Caco-2 (cell line): ENCODE measurements at regions not wholly inside any gene's neighbourhood (a gene's known extent, or its start where the extent isn't known, plus 50 kb on each side); places are given as distances from the start of the nearest gene placed in this dataset.

Source experiments
- BruUV-seq: library from RNA; stranded (reverse); fragments of 400-500 nt; replicated peaks from 2 replicates; lab custom pipeline; 2021; lab: Mats Ljungman, UMichigan
- CTCF ChIA-PET: fragments of 300-600 bp; sonication (Branson Sonifier 250); formaldehyde crosslinking; loops from one replicate; lab custom pipeline; 2022; ENCODE audit warnings: antibody characterized with exemption; lab: Charles Lee
- POLR2A ChIA-PET: fragments of 300-600 bp; sonication (Branson Sonifier 250); formaldehyde crosslinking; loops from one replicate; lab custom pipeline; 2022; ENCODE audit warnings: antibody characterized with exemption; lab: Charles Lee
- DNase-seq, 2 experiments: peaks; one replicate each; pipeline versions ENCODE4 v3.0.0 to v3.0.0-alpha.2; 2020 to 2022
- H3K27me3 ChIP-seq: replicated peaks from 2 replicates; pipeline ENCODE4 v1.6.0; 2011; ENCODE audit warnings: low read length; ENCODE audit not compliant: control insufficient read depth, insufficient read depth
- H3K36me3 ChIP-seq: 2 replicates; pipeline ENCODE4 v1.5.1; 2011; ENCODE audit warnings: low read length; ENCODE audit not compliant: control insufficient read depth, insufficient read depth
- H3K4me1 ChIP-seq: fragments of 250-450 bp; sonication (Bioruptor Pico); 2 replicates; pipeline ENCODE4 v1.5.1; 2020; ENCODE audit warnings: mild to moderate bottlenecking
- H3K4me3 ChIP-seq: 2 replicates; pipeline ENCODE4 v1.5.1; 2011; ENCODE audit warnings: low read depth, mild to moderate bottlenecking, control low read depth, low read length
- H3K9me3 ChIP-seq: fragments of 250-450 bp; sonication (Bioruptor Pico); 2 replicates; pipeline ENCODE4 v1.5.1; 2020; ENCODE audit warnings: mild to moderate bottlenecking, moderate library complexity
- H3K27ac Mint-ChIP-seq: one replicate; pipeline ENCODE4 v1.8.0; 2022; ENCODE audit warnings: mixed read lengths; ENCODE audit not compliant: unreplicated experiment
- H3K27me3 Mint-ChIP-seq: one replicate; pipeline ENCODE4 v1.8.0; 2022; ENCODE audit warnings: mixed read lengths; ENCODE audit not compliant: insufficient read depth, unreplicated experiment
- H3K36me3 Mint-ChIP-seq: one replicate; pipeline ENCODE4 v1.8.0; 2022; ENCODE audit warnings: mild to moderate bottlenecking, mixed read lengths; ENCODE audit not compliant: insufficient read depth, unreplicated experiment
- H3K4me1 Mint-ChIP-seq: one replicate; pipeline ENCODE4 v1.8.0; 2022; ENCODE audit warnings: low read depth, mixed read lengths; ENCODE audit not compliant: unreplicated experiment
- H3K4me3 Mint-ChIP-seq: one replicate; pipeline ENCODE4 v1.8.0; 2022; ENCODE audit warnings: mild to moderate bottlenecking, moderate library complexity, mixed read lengths; ENCODE audit not compliant: unreplicated experiment
- H3K9me3 Mint-ChIP-seq: one replicate; pipeline ENCODE4 v1.8.0; 2022; ENCODE audit warnings: mixed read lengths; ENCODE audit not compliant: unreplicated experiment
- intact Hi-C: fragments of 100-400 bp; cut with micrococcal nuclease; formaldehyde crosslinking; loops from one replicate; pipeline ENCODE4 v1.10.0; 2022; ENCODE audit not compliant: unreplicated experiment
- TF ChIP-seq, protein P1 (sequence below), 2 experiments: fragments of 200-600 bp in 1 of 2; IDR thresholded peaks; 1 replicate in 1 of 2; 2 replicates in 1 of 2; pipeline versions ENCODE4 v1.5.1 to v1.8.0; 2011 to 2022; ENCODE audit warnings: antibody characterized with exemption in 1 of 2, control low read depth in 1 of 2, inconsistent platforms in 1 of 2, low read depth in 1 of 2, low read length in 1 of 2, mild to moderate bottlenecking in 1 of 2, moderate library complexity in 1 of 2; ENCODE audit not compliant: insufficient read depth in 1 of 2, severe bottlenecking in 1 of 2, unreplicated experiment in 1 of 2

DNA sequence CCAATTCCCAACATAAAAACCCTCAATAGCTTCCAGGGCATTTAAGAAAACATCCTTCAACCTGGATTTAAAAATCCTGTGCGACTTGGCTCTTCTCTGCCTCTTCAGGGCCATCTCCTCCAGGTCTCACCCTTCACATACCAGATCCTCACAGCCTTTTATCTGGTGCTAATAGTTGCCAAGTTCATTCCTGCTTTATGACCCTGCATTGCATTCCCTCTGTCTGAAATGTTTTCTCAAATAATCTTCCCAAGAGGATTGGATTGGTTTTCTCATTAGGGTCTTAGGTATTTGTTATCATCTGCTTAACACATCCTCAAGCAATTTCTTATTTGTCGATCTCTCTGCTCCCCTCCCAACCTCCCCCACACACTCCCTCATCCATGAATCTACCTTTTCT lies 832.0 kb downstream of the GALC start:
- peaks cover 9% of the 10 kb centered on the region for H3K9me3 Mint-ChIP-seq
- H3K27me3 ChIP-seq = no peaks in the 10 kb centered on the region
- no peak for DNase-seq
- H3K4me1 ChIP-seq = no peaks in the 10 kb centered on the region
- no peaks in the 10 kb centered on the region for H3K36me3 Mint-ChIP-seq
- no peak overlapping the region for H3K27ac Mint-ChIP-seq
- BruUV-seq = no TSS peak
- H3K27me3 Mint-ChIP-seq = peaks cover 13% of the 10 kb centered on the region
- ChIA-PET CTCF (no interaction called here), POLR2A (no interaction called here)
- H3K9me3 ChIP-seq = no peaks in the 10 kb centered on the region
- intact Hi-C loops = no loop called here
- H3K4me1 Mint-ChIP-seq = no peaks in the 10 kb centered on the region
- H3K4me3 ChIP-seq = no peak overlapping the region
- H3K4me3 Mint-ChIP-seq = no peak overlapping the region
- TF ChIP-seq, protein P1, sequence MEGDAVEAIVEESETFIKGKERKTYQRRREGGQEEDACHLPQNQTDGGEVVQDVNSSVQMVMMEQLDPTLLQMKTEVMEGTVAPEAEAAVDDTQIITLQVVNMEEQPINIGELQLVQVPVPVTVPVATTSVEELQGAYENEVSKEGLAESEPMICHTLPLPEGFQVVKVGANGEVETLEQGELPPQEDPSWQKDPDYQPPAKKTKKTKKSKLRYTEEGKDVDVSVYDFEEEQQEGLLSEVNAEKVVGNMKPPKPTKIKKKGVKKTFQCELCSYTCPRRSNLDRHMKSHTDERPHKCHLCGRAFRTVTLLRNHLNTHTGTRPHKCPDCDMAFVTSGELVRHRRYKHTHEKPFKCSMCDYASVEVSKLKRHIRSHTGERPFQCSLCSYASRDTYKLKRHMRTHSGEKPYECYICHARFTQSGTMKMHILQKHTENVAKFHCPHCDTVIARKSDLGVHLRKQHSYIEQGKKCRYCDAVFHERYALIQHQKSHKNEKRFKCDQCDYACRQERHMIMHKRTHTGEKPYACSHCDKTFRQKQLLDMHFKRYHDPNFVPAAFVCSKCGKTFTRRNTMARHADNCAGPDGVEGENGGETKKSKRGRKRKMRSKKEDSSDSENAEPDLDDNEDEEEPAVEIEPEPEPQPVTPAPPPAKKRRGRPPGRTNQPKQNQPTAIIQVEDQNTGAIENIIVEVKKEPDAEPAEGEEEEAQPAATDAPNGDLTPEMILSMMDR (IDR thresholded peaks at IDR 0.05; ENCODE audit: insufficient read depth in 1 of 2, low read depth in 1 of 2, low read length in 1 of 2, severe bottlenecking in 1 of 2, unreplicated experiment in 1 of 2) = no peak
- no peaks in the 10 kb centered on the region for H3K36me3 ChIP-seq

DNA sequence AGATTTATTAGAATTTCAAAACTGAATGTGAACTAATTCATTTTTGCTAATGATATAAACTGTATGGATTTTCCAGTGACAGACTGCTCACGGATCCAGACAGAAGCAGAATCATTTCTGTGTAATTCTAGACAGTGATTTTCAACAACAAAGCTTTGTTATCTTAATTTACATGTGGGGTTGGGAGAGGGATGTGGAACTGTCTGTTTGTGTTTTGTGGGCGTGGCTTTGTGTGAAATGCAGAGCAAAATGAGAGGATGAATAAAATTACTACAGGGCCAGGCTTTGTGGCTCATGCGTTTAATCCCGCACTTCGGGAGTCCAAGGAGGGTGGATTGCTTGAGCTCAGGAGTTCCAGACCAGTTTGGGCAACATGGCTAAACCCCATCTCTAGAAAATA lies 834.7 kb downstream of the GALC start:
- Histone ChIP-seq H3K4me3 (no peak overlapping the region), H3K4me1 (no peaks in the 10 kb centered on the region), H3K36me3 (no peaks in the 10 kb centered on the region), H3K27me3 (no peaks in the 10 kb centered on the region), H3K9me3 (no peaks in the 10 kb centered on the region)
- no TSS peak for BruUV-seq
- Mint-ChIP-seq H3K4me1 (no peaks in the 10 kb centered on the region), H3K4me3 (no peak overlapping the region), H3K27ac (no peak overlapping the region), H3K27me3 (peaks cover 7% of the 10 kb centered on the region), H3K9me3 (peaks cover 9% of the 10 kb centered on the region), H3K36me3 (no peaks in the 10 kb centered on the region)
- POLR2A ChIA-PET = no interaction called here
- CTCF ChIA-PET = no interaction called here
- TF ChIP-seq, protein P1 (IDR thresholded peaks at IDR 0.05; ENCODE audit: insufficient read depth in 1 of 2, low read depth in 1 of 2, low read length in 1 of 2, severe bottlenecking in 1 of 2, unreplicated experiment in 1 of 2) = no peak
- DNase-seq = no peak
- intact Hi-C loops = loop anchor here (10.0 kb wide), 1 partner anchor 523 kb away; no protein-coding TSS in a partner anchor

DNA sequence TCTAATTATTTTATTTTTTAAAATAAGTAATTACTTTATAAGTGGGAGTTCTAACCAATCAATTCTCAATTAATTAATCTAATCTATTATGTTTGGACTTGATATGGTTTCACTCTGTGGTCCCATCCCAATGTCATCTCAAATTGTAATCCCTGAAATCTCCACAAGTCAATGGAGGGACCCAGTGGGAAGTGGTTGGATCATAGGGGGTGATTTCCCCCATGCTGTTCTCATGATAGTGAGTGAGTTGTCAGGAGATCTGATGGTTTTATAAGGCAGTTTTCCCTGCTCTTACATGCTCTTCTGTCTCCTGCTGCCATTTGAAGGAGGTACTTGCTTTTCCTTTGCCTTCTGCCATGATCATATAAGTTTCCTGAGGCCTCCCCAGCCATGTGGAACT lies 836.1 kb downstream of the GALC start:
- peaks cover 7% of the 10 kb centered on the region for H3K27me3 Mint-ChIP-seq
- BruUV-seq = no TSS peak
- CTCF ChIA-PET = no interaction called here
- Histone ChIP-seq H3K4me3 (no peak overlapping the region), H3K36me3 (no peaks in the 10 kb centered on the region), H3K9me3 (no peaks in the 10 kb centered on the region), H3K4me1 (no peaks in the 10 kb centered on the region), H3K27me3 (no peaks in the 10 kb centered on the region)
- POLR2A ChIA-PET = no interaction called here
- DNase-seq = no peak
- intact Hi-C loops = loop anchor here (10.0 kb wide), 1 partner anchor 522 kb away; no protein-coding TSS in a partner anchor
- no peaks in the 10 kb centered on the region for H3K4me1 Mint-ChIP-seq
- TF ChIP-seq, protein P1 (IDR thresholded peaks at IDR 0.05; ENCODE audit: insufficient read depth in 1 of 2, low read depth in 1 of 2, low read length in 1 of 2, severe bottlenecking in 1 of 2, unreplicated experiment in 1 of 2) = no peak
- H3K4me3 Mint-ChIP-seq = no peak overlapping the region
- H3K36me3 Mint-ChIP-seq = no peaks in the 10 kb centered on the region
- H3K9me3 Mint-ChIP-seq = peaks cover 9% of the 10 kb centered on the region
- no peak overlapping the region for H3K27ac Mint-ChIP-seq
